ENCODE measurements at regions not wholly inside any gene's neighbourhood (a gene's known extent, or its start where the extent isn't known, plus 50 kb on each side); places are given as distances from the start of the nearest gene placed in this dataset.
A peak's percentile ranks its signal among the peaks of the same experiment; 100 is the strongest.

- DNase-seq, result no peak
Measured at GRCh38 chr4:175871774-175872405, 59.8 kb upstream of the GPM6A start.

- no peak for DNase-seq
Measured at GRCh38 chr4:175873707-175874106, 61.6 kb upstream of the GPM6A start.

- no peak for DNase-seq
Measured at GRCh38 chr4:175874306-175874705, 62.2 kb upstream of the GPM6A start.

GRCh38 chr4:175875993-175876771, 64.1 kb upstream of the GPM6A start:
- DNase-seq, result no peak

GRCh38 chr4:175882891-175883290, 70.8 kb upstream of the GPM6A start:
- no peak for DNase-seq

GRCh38 chr4:175884048-175884447, 72.0 kb upstream of the GPM6A start:
- no peak for DNase-seq

- no peak for DNase-seq
Measured at GRCh38 chr4:175891231-175891630, 79.2 kb upstream of the GPM6A start.

- peak; percentile 27 for DNase-seq
Measured at GRCh38 chr4:175891851-175892250, 79.8 kb upstream of the GPM6A start.

- DNase-seq, result no peak
Measured at GRCh38 chr4:175905925-175906324, 93.9 kb upstream of the GPM6A start.

- no peak for DNase-seq
Measured at GRCh38 chr4:175906384-175906783, 94.3 kb upstream of the GPM6A start.

- DNase-seq, result no peak
Measured at GRCh38 chr4:175910700-175911099, 98.6 kb upstream of the GPM6A start.

GRCh38 chr4:175916626-175917351, 104.7 kb upstream of the GPM6A start:
- no peak for DNase-seq

- no peak for DNase-seq
Measured at GRCh38 chr4:175927121-175927520, 115.1 kb upstream of the GPM6A start.

- no peak for DNase-seq
Measured at GRCh38 chr4:175929441-175929840, 117.4 kb upstream of the GPM6A start.

GRCh38 chr4:175929932-175930331, 117.9 kb upstream of the GPM6A start:
- no peak for DNase-seq

GRCh38 chr4:175930471-175930870, 118.4 kb upstream of the GPM6A start:
- no peak for DNase-seq

- DNase-seq, result no peak
Measured at GRCh38 chr4:175932116-175932515, 120.1 kb upstream of the GPM6A start.

- no peak for DNase-seq
Measured at GRCh38 chr4:175934506-175934905, 122.4 kb upstream of the GPM6A start.

GRCh38 chr4:175935016-175935661, 123.1 kb upstream of the GPM6A start:
- no peak for DNase-seq

GRCh38 chr4:175944126-175944910, 121.3 kb upstream of the WDR17 start:
- no peak for DNase-seq

- DNase-seq, result no peak
Measured at GRCh38 chr4:175946472-175947116, 119.0 kb upstream of the WDR17 start.

GRCh38 chr4:175947117-175947722, 118.4 kb upstream of the WDR17 start:
- DNase-seq, result peak; percentile 11

Data from NCI-H1092 treated with DMSO at 0.1 percent for 48 hours (cell line).